GM12891 (cell line): ENCODE measurements at regions not wholly inside any gene's neighbourhood (a gene's known extent, or its start where the extent isn't known, plus 50 kb on each side); places are given as distances from the start of the nearest gene placed in this dataset.

ENCODE experiments used
- PAX5 ChIP-seq: IDR thresholded peaks from 2 replicates; pipeline ENCODE4 v1.6.1; 2011; ENCODE audit warnings: low read length, moderate library complexity, mild to moderate bottlenecking; ENCODE audit not compliant: insufficient read depth, severe bottlenecking
- POLR2A ChIP-seq: IDR thresholded peaks from 2 replicates; pipeline ENCODE4 v1.6.1; 2011; ENCODE audit warnings: low read depth, low read length, control low read depth
- POLR2AphosphoS5 ChIP-seq: IDR thresholded peaks from 2 replicates; pipeline ENCODE4 v1.6.1; 2011; ENCODE audit warnings: low read depth, low read length, control low read depth
- SPI1 ChIP-seq: IDR thresholded peaks from 2 replicates; pipeline ENCODE4 v1.6.1; 2011; ENCODE audit warnings: low read depth, low read length, control low read depth
- TAF1 ChIP-seq: IDR thresholded peaks from 2 replicates; pipeline ENCODE4 v1.6.1; 2011; ENCODE audit warnings: low read depth, low read length, control low read depth

- TF ChIP-seq POLR2A (no peak), TAF1 (no peak), POLR2AphosphoS5 (no peak), SPI1 (no peak), PAX5 (no peak)
Observed at GRCh38 chr18:73316513-73316912, 448.7 kb upstream of the NETO1 start.
